HG02970 (cell line): ENCODE measurements at regions not wholly inside any gene's neighbourhood (a gene's known extent, or its start where the extent isn't known, plus 50 kb on each side); places are given as distances from the start of the nearest gene placed in this dataset.

Experiments used
- ATAC-seq: cut with Tn5 transposase; IDR thresholded peaks from one replicate; pipeline ENCODE4 v1.9.1; 2021; ENCODE audit warnings: mild to moderate bottlenecking, moderate library complexity, moderate number of reproducible peaks; ENCODE audit not compliant: unreplicated experiment, low FRiP score

DNA sequence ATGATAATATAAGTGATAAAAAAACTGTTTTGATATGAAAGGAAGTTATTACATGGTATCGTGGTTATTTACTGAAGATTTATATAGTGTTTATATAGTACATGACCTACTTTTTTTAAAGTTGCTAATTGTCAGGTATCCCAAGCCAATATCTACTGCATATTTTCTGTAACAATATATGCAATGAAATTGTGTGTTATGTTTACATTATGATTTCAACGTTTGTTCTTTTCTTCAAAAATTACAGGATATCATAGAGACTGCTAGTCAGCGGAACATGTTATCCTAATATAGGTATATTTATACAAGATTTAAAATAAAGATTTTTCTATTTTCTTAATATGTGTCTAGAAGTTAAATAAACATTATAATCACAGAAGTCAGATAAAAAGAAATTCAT is 167.5 kb upstream of the DPYD start:
- ATAC-seq = no peak

DNA sequence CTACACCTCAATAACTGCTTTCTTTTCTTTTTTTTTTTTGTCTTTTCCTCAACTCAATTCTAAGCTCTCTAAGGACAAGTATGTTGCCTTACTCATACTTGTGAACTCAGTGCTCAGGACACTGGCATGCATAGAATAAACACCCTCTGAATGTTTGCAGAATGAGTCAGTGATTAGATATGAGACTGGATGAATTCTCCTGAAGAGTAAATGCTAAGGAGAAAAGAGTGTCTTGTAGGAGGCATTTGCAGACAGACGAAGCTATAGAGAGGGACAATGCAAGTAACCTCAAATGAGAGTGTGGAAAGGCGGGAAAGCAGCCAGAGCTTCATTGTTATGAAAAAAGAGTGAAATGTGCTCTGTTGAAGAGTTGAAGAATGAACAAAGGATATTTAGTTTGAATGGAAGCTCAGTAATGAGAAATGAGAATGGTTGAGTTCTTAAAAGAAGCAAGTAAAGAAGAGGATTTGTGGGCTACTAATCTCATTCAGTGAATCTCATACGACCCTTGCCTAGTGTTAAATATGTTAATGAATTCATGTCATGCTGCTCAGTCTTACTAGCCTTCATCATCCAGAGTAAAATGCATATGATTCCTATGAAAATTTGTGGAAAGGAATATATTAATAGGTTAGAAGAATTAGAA is 166.1 kb upstream of the DPYD start:
- ATAC-seq = no peak

DNA sequence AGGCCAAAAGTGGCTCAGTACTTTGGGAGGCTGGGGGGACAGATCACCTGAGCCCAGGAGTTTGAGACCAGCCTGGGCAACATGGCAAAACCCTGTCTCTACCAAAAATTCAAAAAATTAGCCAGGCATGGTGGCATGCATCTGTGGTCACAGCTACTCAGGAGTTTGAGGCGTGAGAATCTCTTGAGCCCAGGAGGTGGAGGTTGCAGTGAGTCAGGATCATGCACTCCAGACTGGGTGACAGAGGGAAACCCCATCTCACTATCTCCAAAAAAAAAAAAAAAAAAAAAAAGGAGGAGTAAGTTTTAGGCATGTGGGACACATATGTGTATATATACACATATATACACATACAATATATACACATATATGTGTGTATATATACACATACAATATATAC is 165.3 kb upstream of the DPYD start:
- ATAC-seq = no peak

DNA sequence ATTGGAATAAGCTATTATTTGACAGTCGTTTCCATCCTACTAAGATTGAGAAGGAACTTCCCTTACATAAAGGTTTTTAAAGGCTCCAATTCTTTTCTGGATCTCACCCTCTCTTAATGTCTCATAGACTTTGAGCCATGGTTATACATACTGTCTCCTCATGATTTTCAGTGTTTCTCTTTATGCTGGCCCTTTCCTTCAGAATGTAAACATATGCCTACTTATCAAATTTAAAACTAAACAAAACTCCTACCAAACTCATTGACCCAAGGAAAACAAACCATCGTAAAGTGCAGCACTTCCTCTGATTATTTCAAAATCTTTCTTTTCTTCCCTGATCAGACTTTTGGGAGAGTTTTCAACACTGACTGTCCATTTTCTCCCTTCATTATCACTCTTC is 163.4 kb upstream of the DPYD start:
- ATAC-seq = no peak

DNA sequence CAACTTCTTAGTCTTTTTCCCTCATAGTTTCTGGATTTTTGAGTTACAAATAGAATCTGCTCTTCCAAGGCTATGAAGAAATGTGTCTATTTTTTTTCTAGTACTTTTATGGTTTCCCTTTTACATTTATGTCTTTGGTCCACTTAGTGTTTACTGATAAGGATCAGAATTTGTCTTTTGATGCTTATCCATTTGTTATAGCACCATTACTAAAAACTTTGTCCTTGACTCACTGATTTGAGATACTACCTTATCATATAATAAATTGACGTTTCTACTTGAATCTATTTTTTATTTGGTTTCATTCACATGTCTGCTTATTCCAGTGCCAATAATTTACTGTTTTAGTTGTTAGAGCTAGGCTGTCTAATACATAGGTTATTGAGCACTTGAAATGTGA is 161.1 kb upstream of the DPYD start:
- no peak for ATAC-seq

DNA sequence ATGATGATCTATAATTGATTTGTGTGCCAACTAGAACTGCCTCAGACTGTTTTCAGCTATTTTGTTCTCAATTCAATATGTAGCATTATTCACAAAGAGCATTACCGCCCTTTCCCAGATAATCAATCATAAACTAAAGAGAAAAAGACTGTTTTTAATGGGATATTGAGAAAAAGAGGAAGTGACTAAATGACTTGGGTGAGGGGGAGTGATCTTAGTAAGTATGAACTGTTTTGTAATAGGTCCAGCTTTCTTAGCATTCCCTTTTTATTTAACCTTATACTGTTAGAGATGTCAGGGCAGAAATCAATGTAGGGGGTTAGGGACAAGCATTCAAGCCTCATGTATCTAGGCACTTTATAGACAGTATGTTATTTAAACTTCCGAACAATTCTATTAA is 157.8 kb upstream of the DPYD start:
- no peak for ATAC-seq

DNA sequence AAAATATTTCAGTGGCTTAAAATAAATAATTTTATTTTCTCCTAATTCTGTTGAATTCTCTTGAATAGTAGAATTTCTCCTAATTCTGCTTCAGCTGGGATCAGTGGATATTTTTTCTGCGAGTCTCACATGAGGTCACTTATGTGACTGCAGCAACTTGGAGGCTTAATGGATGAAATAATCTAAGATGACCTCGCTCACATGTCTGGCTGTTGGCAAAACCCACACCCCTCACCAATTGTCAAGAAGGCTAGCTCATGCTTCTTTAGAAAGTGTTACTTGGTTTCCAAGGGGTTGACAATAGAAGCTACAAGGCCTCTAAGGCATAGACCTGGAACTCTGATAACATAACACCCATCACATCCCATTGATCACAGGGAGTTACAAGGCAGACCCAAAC is 156.9 kb upstream of the DPYD start:
- no peak for ATAC-seq

DNA sequence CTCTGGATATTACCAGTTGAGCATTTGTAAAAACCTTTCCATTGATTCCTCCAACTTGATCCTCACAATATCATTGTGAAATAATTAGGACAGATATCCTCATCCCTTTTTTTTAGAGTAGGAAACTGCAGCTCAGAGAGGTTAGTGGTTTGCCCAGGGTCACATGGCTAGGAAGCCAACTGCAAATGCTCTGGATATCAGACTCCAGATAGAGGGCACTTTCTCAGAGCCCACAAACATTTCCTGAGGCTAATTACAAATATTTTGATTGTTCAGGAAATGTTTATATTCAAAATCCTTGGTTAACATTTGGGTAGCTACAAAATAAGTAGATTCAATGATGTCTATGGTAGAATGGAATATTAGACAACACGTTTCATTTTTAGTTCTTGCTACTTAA is 154.8 kb upstream of the DPYD start:
- ATAC-seq = no peak

DNA sequence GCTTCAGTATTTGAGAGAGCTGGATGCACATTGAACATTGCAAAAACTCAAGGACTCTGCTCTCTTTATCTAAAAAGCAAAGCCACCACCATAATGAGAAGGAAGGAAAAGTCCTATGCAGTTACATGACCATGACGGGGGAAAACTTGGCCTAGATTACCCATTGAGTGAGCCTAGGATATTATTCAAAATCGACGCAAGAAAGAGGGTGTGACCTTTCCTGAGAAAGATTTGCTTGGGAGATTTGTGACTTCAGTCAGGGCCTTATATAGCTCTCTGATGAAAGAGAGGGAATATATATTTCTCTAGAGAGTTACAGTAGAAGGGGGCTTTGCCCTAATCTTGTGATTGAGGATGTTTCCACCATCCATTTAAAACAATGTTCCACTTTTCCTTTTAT is 153.0 kb upstream of the DPYD start:
- ATAC-seq = no peak

DNA sequence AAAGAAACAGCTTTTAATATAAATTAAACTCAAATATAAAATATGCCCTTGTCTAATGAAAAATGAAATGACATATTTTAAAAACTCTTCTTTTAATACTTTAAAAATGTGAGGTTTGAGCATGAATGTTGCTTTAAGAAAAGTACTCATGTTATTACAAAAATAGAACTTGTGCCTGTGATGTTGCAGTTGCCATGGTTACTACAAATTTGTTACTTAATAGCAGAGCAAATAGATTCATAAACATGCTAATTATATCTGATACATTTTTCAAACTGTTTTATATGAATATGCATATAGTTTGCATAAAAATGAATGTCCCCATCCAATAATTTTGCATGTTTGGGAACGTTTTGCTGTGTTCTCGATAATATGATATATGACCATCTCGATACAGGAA is 152.3 kb upstream of the DPYD start:
- no peak for ATAC-seq

DNA sequence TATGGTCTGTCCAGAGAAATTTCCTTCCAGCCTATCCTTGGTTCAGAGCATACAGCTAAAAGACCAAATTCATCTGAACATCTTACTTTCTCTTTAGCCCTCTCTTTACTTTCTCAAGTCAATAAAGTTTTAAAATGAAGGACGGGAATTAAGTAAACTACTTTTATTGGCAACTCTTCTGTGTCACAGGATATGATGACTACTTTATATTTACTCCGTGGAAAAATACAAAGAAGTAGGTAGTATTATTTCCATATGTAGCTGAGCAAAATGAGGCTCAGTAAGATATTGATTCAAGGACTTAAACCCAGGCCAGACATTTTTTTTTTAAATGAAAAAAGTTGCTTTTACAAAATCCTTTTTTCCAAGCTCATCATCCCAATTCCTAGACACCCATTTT is 151.2 kb upstream of the DPYD start:
- no peak for ATAC-seq

DNA sequence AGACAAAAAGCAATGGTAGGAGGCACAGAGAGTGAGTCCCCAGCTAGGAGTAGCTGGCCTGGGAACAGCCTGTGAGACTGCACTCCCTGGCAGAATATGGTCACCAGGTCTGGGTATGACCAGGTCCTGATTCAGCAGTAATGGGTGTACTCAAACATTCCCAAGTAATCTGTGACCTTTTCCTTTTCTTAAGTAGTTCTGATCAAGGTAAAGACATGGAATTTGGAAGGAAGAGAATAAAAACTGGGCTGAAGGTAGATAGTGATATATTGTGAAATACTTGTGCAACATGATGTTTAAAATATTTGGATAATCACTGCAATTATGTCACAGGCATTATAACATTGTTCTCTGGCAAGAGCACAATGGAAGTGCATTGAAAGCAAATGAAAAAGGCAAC is 147.2 kb upstream of the DPYD start:
- no peak for ATAC-seq

DNA sequence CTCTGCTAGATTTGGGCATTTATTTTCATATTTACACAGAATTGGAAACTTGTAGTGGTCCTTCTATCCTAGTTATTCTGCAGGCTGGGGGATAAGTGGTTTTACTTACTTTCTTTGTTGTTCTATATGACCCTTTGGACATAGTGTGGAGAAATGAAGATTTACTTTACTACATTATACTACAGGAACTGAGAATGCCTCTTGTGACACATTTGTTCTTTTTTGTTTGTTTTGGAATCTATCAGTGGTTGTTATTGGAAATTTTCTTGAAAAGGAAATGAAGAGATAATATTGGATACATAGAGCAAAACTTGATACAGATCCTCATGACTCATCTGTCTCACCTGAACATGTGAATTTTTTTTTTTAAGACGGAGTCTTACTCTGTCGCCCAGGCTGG is 146.1 kb upstream of the DPYD start:
- ATAC-seq = no peak

DNA sequence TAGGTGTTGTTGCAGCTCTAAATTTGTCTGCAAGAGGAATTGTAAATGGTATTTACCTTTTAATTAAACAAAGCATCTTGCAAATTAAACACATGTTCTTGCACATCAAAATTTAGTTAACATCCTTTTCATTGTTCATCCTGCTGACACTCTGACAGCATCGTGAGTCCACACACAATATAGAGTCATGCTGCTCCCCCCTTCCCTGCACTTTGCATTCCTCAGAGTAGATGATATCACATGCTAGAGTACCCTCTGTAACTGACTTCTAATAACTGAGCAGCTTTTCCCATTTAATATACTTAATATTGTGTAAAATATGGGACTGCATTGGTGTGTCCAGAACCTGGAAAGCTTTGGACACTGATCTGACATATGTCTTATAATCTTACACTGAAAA is 138.8 kb upstream of the DPYD start:
- ATAC-seq = no peak

DNA sequence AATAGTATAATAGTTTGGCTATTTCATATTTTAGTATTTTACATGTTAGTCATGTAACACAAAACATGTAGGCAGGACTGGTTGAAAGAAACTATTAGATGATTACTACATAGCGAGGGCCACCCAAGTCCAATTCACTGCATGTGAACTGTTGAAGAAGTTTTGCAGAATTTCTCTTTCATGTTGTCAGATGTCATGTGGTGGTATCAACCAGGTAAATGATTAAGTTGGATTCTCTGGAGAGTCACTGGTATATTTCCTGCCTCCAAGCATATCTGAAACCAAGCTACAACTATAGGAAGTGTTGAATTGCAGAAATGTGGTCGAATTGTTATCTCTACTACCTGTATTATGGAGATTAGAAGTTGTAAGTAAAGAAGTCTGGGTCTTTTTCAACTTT is 137.8 kb upstream of the DPYD start:
- ATAC-seq = no peak

DNA sequence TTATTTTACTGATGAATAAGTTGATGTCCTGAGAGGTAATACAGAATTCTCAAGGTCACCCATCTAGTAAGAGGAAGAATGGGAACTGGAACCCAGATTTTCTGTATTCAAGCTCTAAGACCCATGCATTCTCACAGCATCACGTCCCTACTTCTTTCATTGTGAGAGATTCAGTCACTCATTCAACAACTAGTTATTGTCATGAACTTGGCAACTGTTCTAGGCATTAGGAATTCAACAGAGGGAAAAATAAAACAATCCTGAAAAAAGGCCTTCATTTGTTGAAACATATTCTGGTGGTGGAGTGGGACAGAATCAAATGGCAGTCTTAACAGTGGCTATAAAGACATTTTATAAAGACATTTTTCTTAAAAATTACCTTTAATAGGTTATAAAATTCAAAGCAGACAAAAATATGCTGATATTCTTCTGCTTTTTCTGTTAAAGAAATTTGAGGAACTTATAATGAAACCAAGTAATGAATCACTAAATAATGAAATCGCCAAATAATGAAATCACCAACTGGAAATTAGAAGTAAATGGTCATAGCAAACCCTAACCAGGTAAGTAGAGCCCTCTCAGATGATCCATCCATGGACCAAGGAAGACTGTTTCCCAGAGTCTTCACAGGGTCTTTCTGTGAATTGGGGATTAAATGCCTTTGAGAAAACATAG is 136.5 kb upstream of the DPYD start:
- ATAC-seq = no peak

DNA sequence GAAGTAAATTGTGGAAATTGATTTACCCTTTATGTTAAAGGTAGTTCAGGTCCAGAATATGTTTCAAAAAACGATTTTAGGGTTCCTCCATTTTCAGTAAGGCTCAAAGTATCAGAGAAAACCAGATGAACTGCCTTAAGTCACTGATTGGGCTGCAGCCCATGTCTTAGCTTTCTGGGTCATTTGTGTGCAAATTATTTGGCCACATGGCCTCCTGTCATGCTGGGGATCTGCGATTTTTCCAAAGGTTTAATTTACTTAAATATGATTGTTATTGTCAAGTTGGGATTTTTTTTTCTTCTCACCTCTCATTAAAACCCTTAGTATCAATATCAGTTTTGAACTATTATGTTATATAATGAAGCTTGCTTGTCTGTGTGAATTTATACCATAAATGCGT is 135.9 kb upstream of the DPYD start:
- no peak for ATAC-seq

DNA sequence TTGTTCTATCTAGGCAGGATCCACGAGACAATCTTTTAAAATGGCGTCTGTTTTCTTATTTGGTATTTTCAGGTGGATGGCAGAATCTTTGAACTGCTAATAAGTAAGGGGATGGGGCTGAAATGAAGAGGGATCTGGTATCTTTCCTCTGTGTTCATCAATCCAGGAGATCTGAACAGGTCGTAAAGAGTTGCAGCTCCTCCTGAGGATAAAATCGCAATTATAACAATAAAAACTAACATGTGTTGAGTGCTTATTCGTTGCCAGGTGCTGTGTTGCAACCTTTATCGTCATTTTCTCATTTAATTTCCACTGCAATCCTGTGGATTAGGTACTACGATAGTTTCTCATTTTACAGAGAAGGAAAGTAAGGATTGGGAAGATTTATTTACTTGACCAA is 134.6 kb upstream of the DPYD start:
- ATAC-seq = no peak

DNA sequence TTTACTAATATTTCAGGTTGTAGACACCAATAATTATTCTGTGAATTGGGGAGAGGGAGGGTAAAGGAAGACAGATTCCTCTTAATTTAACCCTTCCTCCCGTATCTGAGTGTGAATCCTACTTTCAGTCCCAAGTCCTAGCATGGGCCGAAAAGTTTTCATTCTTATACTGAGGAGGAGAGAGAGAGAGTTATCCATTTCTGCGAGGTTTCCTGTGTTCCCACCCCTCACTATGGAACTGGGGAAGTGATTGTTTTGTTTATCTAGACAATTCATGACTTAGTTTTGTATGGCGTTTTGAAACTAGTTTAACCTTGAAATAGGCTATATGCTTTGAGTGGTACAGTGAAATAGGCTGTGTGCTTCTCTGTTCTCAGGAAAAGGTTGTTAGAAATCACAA is 134.0 kb upstream of the DPYD start:
- ATAC-seq = no peak

DNA sequence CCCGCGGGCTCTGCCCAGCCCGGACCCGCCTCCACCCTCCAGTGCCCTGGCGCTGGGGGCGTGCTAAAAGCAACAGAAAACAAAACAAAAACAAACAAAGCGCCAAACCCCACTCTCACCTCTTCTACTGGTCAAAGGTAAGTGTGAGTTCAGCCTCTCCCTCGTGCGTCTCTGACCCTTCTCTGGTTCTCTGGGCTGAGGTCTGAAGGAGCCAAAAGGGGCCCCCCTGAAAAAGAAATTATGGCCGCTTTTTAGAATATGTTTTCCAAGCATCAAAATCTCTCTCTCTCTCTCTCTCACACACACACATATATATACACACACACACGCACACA is 133.5 kb upstream of the DPYD start:
- ATAC-seq = no peak

DNA sequence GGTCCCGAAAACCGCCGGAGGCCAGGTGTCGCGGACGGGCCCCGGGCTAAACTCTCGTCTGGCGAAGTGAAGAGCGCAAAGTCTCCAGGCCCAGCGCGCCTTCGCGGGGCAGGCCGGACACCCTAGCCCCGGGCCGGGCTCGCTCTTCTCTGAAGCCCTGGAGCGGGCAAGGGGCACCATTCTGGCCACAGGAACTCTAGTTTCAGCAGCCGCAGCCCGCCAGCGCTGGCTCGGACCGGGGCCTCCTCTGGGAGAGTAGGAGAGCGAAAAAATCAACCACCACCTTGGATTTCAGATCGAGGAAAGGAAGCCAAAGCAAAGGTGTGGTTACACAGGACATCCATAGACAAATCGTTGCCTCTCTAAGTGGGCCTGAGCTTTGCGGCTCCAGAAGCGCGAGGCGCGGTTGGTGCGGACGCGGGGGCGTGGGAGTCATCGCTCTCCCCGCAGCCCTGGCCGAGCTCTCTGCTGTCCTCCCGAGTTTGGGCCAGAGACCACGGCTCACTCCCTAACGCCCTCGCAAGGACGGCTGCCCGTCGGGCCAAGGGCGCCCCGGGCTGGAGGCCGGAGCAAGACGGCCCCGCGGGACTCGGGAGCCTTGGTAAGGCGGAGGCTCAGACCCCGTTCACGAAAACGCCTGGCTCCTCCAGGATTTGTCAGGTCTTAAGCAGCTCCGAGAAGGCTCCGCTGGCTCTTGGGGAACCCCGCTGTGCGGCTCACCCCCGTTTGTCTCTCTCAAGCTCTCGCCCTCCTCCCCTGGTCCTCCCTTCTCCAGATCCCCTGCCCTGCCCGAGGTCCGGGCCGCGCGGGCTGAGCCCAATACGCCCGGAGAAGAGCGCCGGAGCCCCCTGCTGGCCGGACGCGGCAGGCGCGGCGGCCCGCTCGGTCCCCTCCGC is 132.9 kb upstream of the DPYD start:
- ATAC-seq = peak; percentile 96
